ENCODE measurements at regions not wholly inside any gene's neighbourhood (a gene's known extent, or its start where the extent isn't known, plus 50 kb on each side); places are given as distances from the start of the nearest gene placed in this dataset.

DNA sequence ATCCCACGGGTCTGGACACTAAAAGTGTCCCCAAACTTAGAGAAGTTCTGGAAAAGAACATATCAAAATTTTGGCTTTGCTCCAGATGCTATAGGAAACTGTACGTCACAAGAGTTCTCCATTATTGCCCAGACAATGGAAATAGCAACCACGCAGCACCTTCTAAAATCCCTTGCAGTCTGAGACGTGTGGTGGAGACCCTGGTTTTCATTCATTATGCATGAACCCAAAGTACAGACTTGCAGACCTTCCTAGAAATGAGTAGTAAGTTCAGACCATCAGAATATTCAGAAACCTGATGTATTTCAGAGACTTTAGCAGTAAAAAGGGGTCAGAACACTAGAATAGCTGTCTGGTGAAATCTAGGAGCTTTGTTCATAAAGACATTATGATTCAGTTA lies 50.0 kb upstream of the BCL2L14 start:
- Histone ChIP-seq H3K27ac (no peak overlapping the region), H4K20me1 (ENCODE audit: insufficient read depth) (no peaks in the 10 kb centered on the region), H3K9ac (no peak overlapping the region), H3K36me3 (ENCODE audit: insufficient read depth) (no peaks in the 10 kb centered on the region), H3K27me3 (ENCODE audit: insufficient read depth, low read depth) (no peaks in the 10 kb centered on the region), H3K4me1 (ENCODE audit: low read depth, poor library complexity, severe bottlenecking) (peaks cover 40% of the 10 kb centered on the region), H3K4me3 (IDR thresholded peaks at IDR 0.05; ENCODE audit: insufficient read depth, low read depth, low read length) (no peak overlapping the region), H2AFZ (ENCODE audit: low read depth) (no peak overlapping the region), H3K79me2 (ENCODE audit: insufficient read depth, low read depth) (no peaks in the 10 kb centered on the region), H3K4me2 (no peak overlapping the region)
- no peak for TF ChIP-seq CTCF (conservative IDR thresholded peaks at IDR 0.05; ENCODE audit: low read depth, low read length)
